Embryonic facial prominence (tissue), 1 donor: ENCODE measurements at regions not wholly inside any gene's neighbourhood (a gene's known extent, or its start where the extent isn't known, plus 50 kb on each side); places are given as distances from the start of the nearest gene placed in this dataset.
"Not testable (repeated sequence)": the region's sequence is repeated elsewhere in the genome, so short reads cannot be mapped to it uniquely, and the experiment has no call there.

Source experiments
- DNase-seq: peaks from one replicate; pipeline ENCODE4 v3.0.0-alpha.2; 2016; ENCODE audit errors: extremely low spot score

DNA sequence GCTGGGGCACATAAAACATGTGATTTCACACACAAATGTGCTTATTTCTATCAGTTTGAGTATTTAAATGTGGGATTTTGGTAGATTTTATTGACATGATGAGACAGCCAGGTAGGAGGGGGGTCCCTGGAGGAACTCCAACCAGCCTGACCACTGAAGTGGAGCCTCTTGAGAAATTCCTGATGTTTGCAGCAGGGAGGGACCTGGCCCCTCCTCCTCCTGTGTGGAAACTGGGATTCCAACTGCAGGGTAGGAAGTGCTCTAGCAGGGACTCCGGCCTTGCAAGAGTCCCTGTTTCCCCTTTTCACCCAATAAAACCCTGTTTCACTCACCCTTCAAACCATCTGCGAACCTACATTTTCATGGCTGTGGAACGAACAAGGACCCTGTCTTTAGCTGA, 2224.0 kb upstream of the AGA start:
- no peak for DNase-seq

DNA sequence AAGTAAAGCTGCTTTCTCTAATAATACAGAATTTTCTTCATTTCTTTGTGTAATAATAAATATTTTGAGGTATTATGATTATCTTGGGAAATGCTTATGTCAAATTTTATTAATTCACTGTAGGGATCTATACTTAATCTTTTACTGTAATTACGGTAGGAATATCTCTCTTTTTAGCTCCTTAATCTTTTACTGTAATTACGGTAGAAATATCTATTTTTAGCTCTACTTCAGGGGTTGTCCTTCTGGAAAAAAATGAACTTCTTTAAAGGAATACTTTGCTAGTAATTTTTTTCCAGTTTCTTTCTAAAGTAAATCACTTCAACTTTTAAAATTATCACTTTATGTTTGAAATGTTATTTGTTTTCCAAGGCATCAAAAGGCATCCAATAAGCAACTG, 2229.4 kb upstream of the AGA start:
- DNase-seq: no peak

DNA sequence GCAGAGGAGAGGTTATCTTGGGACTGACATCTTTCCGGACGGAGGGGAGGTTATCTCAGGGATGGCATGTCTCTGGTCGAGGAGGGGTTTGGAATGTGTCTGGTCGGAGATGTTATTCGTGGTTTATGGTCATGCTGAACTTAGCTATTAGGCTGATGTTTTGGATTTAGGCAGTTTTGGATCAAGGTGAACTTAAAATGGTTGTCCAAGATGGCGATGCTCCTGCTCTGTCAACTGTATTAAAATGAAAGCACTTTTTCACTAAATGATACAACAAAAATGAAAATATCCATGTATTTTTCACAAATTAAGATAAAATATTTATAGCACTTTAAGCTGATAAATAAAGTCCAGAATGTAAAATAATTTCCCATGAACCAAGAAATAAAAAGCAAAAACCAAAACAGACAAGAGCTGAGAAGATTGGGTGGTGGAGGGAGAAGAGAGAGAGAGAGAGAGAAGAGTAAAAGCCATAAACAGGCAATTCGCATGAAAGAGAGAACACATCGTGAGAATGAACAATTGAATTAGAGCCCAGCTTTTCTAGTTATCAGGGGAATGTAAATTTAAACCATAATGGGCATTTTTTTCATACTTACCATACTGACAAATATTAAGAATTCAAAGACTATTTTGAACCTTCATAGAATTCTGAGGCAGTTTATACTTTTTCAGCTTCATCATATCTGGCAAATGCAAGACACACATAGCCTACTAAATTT, 2236.0 kb upstream of the AGA start:
- DNase-seq: no peak

DNA sequence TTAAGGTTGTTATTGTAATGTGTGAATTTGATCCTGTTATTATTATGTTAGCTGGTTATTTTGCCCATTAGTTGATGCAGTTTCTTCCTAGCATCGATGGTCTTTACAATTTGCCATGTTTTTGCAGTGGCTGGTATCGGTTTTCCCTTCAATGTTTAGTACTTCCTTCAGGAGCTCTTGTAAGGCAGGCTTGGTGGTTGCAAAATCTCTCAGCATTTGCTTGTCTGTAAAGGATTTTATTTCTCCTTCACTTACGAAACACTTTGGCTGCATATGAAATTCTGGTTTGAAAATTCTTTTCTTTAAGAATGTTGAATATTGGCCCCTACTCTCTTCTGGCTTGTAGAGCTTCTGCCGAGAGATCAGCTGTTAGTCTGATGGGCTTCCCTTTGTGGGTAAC, 2241.4 kb upstream of the AGA start:
- not testable (repeated sequence) for DNase-seq

DNA sequence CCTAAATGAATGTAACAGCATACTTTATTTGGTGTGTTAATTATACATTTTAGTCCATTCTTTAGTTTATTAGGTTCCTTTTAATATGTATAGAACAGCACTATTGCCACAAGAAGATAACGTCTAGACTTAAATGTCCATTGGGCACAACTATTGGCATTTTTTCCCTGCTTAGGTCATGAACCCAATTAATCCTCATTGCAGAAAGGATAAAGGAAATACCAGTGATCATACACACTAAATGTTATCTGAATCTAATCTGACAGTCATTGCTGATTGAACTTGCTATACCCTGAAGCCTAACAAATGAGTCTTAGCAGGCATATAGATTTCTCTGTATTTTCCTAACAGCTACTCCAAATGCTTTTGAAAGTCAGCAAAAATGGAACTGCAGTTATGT, 2250.0 kb upstream of the AGA start:
- no peak for DNase-seq

DNA sequence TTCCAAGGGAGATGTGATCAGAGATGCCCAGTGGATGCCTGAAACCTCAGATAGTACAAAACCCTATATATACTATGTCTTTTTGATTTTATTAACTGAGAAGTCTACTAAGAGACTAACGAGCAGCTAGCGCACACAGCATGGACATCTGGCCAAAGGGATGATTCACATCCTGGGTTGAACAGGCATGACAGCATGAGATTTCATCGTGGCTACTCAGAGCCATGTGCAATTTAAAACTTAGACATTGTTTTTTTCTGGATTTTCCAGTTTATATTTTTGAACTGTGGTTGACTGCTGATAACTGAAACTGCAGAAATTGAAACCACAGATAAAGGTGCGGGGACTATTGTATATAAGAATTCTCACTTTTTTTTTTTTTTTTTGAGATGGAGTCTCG, 2252.9 kb upstream of the AGA start:
- no peak for DNase-seq

DNA sequence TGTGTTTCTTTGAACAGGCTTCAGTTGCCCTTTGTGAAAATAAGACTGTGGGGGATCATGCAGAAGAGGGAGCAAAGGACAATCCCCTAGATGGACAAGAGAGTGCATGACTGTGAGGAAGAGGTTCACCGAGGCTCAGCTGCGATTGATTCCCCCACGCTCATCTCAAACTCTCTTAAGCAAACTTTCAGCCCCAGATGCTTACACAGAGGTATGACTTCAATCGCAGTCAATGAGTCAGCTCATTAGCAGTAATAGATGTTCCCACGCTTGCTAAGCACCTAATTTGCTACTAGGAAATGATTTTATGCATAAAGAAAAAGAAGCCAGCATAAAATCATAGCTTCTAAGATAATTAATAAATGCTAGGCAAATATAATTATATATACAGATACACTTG, 2256.1 kb upstream of the AGA start:
- no peak for DNase-seq

DNA sequence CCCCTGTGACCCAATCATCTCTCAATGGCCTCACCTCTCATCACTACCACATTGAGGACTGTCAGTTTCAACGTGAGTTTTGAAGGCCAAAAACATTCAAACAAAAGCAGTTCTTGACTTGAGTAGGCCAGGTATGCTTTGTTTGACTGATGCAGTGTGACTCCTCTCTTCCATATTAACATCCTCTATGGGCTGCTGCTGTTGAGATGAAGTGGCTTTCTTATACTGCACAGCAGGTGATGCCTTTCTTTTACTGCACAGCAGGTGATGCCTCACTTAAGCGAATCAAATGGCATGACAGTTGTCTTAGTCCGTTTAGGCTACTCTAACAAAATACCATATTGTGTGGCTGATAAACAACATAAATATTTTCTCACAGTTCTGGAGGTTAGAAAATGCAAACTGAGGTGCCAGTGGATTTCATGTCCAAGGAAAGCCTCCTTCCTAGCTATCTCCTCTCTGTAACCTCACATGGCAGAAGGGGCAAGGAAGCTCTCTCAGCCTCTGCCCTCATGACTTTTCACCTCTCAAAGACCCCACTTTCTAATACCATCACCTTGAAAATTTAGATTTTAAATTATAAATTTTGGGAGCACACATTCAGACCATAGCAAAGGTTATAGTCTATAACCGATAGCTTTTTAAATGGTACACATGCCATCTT, 2267.9 kb upstream of the AGA start:
- no peak for DNase-seq

DNA sequence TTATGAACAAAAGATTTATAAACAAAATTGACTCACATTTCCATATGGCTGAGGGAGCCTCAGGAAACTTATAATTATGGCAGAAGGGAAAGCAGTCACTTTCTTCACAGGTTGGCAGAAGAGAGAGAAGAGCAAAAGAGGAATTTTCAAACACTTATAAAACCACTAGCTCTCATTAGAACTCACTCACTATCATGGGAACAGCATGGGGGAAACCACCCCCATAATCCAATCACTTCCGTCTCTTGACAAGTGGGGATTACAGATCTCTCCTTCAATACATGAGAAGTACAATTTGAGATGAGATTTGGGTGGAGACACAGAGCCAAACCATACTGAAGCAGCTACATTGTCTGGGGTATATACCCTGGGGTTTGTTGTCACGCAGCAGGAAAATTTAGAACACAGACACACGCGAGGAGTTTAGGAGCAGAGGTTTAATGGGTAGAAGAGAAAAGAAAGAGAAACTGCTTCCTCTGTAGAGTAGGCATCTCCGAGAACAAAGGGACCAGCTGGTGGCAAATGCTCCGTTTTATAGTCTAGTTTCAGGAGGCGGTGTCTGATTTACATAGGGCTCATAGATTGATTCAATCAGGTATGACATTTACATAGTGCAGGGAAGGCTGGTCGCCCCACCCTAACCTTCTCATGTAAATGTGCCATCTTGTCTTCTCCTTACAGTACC, 2277.7 kb upstream of the AGA start:
- no peak for DNase-seq

DNA sequence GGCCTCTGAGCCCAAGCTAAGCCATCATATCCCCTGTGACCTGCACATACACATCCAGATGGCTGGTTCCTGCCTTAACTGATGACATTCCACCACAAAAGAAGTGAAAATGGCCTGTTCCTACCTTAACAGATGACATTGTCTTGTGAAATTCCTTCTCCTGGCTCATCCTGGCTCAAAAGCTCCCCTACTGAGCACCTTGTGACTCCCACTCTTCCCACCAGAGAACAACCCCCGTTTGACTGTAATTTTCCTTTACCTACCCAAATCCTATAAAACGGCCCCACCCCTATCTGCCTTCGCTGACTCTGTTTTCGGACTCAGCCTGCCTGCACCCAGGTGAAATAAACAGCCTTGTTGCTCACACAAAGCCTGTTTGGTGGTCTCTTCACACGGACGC, 2284.3 kb upstream of the AGA start:
- DNase-seq: not testable (repeated sequence)

DNA sequence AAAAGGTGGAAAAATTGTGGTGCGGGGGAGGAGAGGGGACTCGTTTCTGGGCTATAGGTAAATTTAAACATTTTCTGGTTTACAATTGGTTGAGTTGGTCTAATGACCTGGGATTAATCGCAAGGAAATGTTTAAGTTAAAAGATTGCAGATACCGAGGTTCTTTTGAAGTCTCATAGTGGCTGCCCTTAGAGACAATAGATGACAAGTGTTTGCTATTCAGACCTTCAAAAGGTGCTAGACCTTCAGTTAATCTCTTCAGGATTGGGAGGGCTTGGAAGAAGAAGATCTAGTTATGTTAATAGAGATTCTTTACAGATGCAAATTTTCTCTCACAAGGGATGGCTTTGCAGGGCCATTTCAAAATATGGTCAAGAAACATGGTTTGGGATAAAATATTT, 2286.1 kb upstream of the AGA start:
- no peak for DNase-seq

DNA sequence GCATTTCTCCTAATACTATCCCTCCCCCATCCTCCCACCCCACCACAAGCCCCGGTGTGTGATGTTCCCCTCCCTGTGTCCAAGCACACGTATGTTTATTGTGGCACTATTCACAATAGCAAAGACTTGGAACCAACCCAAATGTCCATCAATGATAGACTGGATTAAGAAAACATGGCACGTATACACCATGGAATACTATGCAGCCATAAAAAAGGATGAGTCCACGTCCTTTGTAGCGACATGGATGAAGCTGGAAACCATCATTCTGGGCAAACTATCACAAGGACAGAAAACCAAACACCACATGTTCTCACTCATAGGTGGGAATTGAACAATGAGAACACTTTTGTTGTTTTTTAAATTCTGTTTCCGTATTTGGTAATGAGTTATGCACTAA, 2294.6 kb upstream of the AGA start:
- DNase-seq: not testable (repeated sequence)

DNA sequence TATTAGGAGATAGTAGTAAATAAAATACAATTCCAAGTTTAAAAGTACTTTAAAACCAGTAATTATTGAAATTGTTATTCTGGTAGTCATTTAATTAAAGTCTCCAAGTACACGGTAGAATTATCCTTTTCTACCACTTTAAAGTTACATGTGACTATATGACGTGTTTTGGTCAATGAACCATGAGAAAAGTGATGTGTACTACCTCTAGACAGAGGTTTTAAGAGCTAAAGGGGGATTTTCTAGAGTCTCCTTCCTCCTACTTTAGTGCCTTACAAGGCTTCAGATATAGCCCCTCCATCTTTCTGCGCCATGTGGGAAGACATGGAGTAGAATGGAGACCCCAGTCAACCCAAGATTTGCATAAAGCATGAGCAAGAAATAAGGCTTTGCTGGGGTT, 2296.6 kb upstream of the AGA start:
- no peak for DNase-seq

DNA sequence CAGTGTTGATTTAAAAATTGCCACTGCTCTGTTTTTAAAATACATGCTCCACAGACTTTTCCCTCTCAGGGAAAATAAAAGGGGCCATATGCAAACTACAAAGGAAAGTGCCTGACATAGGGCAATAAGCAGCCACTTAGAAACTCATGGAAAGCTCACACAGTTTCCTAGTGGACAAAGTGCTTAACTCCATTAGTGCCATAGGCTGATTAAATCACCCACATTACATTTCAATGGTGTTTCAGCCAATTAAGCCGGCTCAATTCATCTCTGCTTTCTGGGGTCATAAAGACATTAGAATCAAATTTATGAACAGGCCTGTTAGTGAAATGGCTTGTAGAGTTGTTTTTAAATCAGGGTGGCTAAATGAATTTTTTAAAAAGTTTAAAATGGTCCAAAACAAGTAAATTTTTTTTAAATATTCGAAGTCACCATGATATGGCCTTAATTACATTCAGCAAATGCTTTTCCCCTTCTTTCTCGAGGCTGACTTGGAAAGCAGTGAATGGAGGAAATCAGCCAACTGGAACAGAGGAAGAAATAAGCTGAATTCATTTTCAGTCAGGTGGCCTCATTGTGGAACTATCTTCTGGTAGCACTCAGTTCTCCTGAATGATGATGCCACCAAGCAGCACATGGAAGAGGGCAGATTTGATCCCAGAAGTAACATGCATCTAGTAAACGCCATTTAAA, 2305.1 kb upstream of the AGA start:
- DNase-seq: no peak

DNA sequence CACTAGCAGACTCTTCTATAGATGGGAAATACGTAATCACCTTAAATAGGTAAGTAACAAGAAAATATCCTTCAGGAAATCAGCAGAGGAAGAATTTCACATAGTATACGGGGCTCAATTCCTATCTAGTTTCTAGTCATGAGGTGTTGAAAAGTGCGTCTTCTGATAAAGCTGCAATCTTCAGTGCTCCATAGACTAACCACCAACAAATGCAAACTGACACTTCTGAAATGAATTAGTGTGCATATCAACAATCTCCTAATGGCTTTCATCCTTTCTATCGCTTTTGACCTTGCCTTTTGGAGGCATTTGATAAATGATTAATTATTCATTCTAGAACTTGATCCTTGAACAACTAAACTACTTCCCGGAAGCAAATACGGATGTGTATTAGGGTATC, 2306.6 kb upstream of the AGA start:
- DNase-seq: no peak

DNA sequence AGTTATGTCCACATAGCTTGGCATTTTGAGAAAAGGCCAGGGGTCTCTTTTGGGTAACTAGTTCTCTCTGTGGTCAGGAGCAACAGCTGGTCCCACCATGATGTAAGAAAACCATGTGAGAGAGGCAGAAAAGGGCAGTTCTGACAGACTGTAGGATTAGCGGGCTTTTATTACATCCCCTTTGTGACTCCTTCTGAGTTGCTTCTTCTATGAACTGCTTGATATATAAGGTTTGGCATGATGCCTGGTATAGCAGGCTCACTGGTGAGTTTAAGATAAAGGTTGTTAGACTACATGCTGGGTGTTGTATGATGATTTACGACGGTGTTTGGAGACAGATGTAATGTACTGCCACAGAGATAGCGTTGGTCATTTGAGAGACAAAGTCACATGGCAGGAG, 2308.1 kb upstream of the AGA start:
- no peak for DNase-seq

DNA sequence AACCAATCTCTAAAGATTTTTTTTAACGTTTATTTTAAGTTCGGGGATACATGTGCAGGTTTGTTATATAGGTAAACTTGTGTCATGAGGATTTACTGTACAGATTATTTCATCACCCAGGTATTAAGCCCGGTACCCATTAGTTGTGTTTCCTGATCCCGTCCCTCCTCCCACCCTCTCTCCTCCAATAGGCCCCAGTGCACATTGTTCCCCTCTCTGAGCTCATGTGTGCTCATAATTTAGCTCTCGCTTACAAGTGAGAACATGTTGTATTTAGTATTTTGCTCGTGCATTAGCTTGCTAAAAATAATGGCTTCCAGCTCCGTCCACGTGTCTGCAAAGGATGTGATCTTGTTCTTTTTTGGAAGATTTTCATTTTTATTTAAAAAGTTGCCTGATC, 2309.4 kb upstream of the AGA start:
- no peak for DNase-seq

DNA sequence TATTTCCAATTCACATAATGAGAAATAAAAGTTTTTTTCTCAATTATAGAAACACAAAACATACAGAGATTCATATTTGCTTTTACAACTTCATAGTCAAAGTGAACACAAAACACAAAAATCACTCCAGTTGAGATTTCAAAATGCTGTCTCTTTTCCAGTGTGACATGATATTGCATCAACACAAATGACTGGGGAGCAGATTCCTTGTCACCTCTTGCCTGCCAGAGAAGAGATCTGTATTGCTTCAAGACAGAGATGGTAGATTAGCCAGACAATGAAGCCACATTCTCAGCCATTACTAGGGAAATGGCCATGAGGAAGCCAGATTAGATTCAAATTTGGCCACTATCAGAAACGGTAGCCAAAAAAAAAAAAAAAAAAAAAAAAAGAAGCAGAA, 2313.1 kb upstream of the AGA start:
- DNase-seq: no peak

DNA sequence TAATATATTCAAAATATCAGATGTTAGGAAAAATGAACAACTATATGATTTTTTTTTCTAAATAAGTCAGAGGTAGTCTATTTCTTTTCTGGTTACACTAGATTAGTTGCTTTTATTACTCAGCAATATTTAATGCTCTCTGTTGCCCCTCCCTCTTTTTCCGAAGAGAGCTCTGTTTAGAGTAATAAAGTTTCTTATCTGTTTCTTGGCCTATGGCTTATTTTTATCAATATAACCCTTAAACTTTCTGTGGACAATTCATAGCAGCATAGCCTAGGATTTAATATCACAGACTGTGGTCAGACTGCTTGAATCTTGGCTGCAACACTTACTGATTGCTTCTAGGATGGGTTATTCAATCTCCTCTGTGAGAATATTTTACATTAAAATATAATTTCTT, 2315.4 kb upstream of the AGA start:
- DNase-seq: no peak

DNA sequence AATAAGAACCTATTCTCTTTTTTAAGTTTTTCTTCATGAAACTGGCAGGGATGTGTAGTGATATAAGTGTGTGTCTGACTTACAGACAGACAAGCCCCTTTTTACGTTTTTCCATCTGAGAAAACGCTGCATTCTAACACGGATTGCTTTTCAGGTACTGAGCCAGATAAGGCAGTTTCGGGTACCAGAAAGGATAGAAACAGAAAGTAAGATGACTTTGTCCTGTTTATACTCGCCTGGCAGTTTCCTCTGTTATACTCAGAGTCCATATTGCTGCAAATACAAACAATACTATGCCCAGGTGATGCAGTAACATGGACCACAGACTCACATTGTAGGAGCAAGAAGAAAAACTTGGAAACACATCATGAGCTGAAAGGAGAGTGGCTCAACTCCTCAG, 2320.6 kb upstream of the AGA start:
- no peak for DNase-seq

DNA sequence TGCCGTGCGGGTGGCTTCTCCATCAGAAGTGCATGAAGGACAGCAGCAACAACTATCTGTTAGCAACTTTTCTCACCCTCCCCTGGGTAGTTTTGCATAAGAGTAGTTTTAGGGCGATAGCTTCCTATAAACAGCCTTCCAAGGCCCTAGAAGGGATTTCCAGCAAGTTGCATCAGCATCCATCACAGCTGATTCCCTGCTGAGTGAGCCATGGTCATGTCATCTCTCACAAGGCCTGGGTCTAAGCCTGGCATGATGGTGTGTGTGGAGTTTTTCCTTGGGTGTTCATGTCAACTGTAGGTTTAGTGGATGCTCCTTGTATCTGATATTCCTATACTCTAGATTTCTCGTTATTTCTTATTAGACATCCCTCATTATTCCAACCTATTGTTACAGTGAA, 2324.7 kb upstream of the AGA start:
- DNase-seq: no peak

DNA sequence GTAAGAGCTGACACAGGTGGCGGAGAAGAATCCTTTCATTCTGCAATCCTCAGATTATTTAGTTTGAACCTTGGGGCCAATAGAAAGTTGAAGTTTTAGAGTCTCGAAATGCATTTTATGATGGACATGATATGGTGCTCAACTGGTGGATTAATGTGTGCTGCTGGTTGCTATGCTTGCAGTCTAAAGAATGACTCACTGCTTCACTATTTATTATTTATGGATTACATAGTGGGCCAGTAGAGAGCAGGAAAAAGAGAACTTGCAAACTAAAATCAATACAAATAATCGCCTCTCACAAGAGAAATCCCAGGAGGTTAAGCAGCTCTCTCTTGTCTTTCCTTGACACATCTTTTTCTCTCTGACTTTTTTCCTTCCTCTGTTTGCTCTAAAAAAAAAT, 2326.8 kb upstream of the AGA start:
- no peak for DNase-seq

DNA sequence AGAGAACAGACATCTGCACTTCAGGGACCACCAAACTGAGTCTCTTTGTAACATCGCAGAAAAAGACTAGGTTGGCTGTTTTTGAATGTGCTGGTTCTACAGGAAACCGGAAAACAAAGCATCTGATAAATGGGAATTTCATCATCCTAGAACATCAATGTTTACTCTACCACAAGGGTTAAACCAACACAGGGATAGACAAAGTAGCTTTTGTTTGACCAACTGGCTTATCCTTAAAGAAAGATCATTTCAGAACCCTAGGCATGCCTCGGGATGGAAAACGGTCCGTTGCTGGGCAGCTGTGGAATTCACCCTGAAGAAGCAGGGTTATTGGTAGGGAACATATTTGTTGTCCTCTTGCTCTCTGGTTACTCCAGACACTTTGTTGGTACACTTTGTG, 2355.5 kb upstream of the AGA start:
- DNase-seq: no peak
